T-helper 1 cell (primary cell): ENCODE measurements at regions not wholly inside any gene's neighbourhood (a gene's known extent, or its start where the extent isn't known, plus 50 kb on each side); places are given as distances from the start of the nearest gene placed in this dataset.
"Not testable (repeated sequence)": the region's sequence is repeated elsewhere in the genome, so short reads cannot be mapped to it uniquely, and the experiment has no call there.

Experiments used
- DNase-seq, 5 donors: peaks; one replicate each; pipeline ENCODE4 v3.0.0-alpha.2; 2012 to 2020

DNA sequence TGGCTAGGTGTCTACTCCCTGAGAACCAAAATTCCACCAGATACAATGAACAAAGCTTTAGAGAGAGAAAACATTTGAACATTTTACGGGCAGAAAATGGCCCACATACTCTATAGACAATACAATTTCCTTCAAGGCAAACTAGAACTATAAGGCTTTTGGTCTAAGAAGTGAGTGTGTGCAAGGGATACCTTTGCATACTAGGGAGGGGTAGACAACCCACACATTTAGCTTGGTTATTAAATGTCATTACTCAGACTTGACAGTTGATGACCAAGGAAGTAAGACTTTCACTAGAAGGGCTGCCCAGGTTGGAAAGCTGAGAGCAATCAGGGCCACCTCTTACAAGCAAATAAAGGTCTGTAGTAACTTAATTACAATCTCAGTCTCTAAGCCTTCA lies 64.0 kb upstream of the PLEKHM1 start:
- not testable (repeated sequence) for DNase-seq

DNA sequence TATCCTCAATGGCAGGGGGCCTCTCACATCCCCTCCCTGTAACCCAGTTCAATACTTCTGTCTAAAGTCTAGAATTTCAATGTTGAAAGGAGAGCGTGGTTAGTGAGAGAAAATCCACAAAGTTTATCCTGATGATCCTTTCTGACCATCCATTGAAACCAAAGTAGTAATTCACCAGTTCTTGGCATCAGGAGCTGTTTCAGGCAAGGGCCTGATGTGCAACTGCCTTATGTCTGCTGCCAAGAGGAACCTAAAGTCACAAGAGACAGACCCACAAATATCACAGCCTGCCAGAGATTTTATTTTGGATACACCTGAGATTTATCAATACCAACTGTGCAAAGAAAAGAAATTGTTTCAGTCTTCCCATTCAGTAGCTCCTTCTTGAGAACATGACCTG lies 68.3 kb upstream of the PLEKHM1 start:
- not testable (repeated sequence) for DNase-seq

DNA sequence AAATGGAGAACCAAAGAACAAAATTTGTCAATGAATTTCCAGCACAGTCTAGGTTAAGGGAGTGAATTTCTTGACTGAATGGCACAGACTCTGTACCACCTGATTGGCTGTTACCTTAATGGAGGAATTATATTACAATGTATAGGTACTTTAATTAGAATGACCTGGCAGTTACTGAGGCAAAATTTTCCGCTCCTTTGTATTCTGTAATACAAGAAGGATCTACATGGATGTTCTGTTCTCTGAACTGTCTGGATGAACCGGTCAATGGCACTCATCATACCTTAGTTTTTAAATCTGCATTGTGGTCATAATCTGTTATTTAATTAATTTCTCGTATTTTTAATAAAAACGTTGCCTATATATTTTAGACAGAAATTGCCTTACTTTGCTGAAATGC lies 72.3 kb upstream of the PLEKHM1 start:
- DNase-seq: not testable (repeated sequence)

DNA sequence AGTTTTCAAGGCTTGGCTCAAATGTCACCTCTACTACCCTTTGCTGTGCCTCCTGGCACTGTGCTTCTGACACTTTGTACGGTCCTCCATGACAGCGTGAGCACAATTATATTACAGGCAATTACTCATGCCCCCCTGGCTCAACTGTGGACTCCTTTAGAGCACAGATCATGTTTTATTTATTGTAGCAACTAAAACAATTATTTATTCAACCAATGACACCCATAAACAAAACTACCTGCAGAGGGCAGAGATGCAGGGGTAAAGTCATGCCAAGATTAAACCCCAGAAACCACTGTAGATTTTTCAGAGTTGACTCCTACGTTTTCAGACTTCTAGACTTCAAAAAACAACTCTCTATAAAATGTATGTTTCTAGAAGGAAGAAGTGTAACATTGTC lies 72.8 kb upstream of the PLEKHM1 start:
- DNase-seq: not testable (repeated sequence)

DNA sequence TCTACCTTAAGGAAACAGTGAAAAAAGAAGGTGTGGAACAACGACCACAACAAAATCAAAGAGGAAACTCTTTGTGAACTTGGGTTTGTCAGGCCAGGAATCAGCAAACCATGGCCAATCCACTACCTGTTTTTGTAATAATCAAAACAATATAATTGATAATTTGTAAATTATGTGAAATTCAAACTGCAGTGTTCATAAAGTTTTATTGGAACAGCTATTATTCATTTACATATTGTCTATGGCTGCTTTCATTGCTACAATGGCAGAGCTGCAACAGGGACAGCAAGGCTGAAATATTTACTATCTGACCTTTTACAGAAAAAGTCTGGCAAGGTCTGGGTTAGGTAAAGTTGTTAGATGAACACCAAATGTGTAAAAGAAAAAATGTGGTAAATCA lies 77.8 kb upstream of the PLEKHM1 start:
- not testable (repeated sequence) for DNase-seq

DNA sequence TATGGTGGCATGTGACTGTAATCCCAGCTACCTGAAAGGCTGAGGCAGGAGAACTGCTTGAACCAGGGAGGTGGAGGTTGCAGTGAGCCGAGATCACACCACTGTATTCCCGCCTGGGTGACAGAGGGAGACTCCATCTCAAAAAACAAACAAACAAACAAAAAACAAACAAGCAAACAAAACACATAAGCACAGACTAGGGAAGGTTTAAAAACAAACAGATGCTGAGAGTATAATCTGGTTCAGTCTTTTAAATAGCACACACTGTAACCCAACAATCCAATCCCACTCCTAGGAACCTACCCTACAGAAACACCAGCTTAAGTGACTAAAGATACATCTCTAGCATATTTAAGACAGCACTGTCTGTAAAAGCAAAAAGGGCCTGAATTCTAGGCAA lies 82.8 kb upstream of the PLEKHM1 start:
- not testable (repeated sequence) for DNase-seq

DNA sequence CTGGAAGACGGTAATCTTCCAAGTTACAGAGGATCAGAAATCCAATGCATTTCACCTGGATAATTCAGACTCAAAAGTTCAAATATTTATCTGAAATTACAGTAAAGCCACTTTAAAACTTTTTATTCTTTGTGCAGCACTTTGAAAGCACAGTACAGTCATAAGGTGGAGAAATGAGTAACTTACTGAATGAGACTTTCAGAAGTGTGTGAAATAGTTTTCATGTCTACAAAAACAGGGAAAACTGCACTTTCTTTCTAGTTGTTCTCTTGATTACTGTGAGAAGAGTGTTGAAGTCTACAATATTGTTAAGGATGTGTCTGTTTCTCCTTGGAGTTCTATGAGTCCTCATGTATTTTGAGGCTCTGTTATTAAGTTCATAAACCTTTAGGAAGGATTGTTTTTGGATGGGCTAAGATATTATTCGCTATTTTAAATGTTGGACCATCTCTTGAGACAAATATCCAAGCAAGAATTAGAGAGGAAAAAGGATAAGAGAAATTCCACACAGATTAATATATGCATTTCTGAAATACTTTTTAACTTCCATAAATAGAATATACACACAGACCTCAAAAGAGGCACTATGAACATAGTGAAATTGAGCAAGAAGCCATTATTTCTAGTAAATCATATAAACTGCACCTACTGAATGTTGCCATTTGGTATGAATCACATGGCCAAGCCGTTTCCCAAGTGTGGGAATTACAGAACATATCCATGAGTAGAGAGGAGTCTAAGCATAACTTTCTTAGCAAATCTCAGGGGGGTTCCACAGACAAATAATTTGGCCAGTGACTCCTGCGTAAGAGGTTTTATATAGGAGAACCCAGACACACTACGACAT lies 83.6 kb upstream of the PLEKHM1 start:
- DNase-seq: no peak

DNA sequence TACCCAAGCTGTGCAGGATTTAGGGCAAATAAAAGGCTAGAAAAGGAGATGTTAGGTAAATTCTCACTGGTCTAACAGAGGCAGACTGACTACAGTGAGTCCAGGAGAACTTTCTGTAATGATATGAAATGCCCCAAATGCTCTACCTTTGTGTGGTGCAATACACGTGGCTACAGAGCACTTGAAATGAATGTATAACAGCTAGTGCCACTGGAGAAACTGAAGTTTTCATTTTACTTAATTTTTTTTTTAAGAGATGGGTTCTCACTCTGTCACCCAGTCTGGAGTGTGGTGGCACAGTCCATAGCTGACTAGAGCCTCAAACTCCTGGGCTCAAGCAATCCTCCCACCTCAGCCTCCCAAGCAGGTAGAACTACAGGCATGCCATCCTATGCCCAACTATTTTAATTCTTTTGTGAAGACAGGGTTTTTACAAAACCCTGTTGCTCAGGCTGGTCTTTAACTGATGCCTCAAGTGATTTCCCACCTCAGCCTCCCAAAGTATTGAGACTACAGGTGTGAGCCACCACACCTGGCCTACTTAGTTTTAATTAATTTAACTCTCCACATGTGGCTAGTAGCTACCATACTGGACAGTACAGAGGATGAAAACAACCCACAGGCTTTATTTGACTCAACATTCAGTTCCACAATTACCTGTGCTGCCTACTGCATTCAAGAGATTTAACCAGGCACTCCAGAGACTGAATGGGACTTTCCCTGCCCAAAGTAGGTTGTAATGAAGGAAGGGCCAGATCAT lies 84.8 kb upstream of the PLEKHM1 start:
- DNase-seq: no peak

DNA sequence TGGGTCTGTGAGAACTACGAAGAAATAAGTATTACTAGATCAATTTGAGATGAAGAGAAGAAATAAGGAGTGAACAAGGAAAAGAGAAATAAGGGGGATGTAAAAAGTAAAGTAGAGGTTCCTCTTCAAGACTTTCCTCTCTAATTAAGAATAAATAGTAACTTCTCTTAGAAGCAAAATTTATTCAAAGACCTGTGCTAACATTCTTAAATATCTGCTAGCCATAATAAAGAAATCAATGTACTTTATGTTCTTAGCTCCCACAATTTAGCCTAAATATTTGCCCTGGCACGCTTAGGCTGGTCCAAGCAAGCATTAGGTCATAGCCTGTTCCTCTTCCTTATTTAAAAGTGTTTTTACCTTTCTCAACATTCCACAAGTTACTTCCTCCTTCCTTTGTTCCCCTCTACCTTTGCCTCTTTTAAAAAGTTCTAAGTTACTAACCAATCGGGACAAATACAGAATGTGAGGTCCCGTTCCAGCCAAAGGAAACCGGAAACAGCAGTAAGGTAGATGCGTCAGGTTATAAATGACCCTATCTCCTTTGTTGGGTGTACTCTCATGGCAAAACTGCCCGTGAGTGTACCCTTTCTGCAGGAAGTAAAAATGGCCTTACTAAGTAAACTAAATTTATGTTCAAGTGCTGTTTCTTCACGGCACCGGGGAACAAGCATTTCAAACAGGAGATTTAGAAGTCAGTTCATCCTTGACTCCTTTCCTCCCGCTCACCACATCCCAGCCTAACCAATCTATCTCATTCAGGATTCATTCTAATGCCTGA lies 86.2 kb upstream of the PLEKHM1 start:
- DNase-seq: not testable (repeated sequence)

DNA sequence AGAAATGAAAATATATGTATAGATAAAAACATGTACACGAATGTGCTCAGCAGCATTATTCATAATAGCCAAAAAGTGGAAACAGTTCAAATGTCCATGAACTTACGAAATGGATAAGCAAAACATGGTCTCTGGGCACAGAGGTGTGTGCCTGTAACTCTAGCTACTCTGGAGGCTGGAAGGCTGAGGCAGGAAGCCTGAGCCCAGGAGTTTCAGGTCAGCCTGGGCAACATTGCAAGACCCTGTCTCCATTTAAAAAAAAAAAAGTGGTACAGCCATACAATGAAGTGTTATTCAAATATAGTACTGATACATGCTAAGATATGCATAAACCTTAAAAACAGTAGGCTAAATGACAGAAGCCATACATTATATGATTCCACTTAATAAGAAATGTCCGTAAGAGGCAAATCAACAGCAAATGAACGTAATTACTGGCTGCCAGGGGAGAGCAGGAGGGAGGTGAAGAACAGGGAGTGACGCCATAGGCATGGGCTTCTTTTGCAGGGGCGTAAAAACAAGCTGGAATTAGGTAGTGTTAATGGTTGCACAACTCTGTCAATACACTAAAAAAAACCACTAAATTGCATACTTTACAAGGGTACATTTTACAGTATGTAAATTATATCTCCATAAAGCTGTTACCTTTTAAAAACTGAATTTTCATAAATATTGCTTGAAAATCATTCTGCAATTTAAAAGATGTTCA lies 87.2 kb upstream of the PLEKHM1 start:
- no peak for DNase-seq

DNA sequence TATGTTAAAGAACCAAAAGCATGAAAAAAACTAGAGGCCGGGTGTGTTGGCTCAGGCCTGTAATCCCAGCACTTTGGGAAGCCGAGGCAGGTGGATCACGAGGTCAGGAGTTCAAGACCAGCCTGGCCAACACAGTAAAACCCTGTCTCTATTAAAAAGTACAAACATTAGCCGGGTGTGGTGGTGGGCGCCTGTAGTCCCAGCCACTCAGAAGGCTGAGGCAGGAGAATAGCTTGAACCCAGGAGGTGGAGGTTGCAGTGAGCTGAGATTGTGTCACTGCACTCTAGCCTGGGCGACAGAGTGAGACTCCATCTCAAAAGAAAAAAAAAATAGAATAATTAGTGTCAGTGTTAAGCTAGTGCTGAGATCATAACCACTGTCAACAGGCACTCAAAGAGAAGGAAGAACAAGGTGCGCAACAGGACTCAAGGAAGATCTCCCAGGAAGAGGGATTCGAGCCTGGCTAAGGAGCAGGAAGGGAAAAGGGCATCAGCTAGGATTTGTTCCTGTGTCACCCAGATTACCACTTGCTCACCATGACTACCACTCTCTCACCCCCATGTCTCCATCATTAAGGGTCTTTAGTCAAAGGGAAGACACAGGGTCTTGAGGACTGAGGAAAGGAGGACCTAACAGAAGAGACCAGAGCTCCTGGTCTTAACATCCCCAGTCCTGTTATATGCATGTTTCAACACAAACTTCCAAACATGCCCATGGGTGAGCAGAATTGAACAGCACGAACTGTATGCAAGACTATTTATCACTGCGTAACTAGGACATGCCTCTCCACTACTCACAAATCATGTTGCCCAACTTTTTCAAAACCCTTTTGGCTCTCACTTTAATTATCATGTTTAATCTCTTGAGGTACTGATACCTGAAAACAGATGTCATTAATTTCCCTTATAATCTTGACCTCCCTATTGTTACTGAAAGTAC lies 88.3 kb upstream of the PLEKHM1 start:
- no peak for DNase-seq

DNA sequence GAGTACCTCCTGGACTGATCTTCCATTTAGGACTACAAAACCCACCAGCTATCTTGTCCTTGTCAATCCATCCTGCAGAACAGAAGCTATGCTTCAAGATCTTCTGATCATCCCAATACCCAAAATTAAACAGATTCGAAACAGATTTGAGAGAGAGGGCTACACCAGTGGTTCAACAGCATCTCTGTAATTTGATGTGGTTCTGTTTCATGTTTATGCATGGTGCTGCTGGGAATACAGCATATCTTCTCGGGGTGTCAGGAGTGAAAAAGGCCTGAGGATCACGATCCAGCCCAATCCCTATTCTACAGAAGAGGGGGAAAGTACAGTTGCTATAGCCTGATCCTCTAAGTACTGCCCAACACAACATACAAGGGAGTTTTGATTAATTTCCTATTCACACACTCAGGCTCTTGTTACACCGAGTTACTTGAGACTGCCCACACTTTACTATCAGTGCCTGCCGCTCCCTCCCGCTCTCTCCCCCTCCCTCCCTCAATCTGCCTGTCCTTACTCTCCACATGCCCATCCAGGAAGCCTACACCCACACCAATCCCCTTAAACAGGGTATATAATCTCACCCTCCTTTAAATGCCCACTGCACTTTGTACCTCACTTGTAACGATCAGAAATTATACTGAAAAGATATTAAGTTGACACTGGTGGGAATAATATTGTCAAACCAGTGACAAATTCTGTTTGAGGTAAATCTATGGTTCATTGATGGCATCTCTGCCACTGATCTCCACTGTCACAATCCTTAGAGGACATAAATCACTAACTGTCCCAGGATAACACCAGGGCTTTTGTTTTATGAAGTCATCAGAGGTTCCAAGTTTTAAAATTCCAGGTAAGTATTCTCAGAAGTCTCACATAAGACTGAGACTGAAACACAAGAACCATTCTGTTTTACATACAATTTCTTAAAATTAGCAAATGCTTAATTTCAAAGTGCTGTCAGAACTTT lies 89.3 kb upstream of the PLEKHM1 start:
- DNase-seq: no peak

DNA sequence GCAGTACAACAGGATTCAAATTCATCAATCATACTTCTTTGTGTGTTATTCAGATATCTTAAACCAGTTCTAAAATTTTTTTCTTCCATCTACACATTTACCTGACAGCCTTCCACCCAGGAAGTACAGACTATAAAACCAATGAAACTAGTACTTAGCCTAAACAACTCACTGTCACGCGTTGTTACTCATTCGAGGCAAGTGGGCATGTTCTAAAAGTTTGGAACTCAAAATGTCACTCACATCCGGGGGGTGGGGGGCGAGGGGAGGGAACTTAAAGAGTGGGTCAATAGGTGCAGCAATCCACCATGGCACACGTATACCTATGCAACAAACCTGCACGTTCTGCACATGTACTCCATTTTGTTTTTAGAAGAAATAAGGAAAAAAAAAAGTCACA lies 90.4 kb upstream of the PLEKHM1 start:
- no peak for DNase-seq

DNA sequence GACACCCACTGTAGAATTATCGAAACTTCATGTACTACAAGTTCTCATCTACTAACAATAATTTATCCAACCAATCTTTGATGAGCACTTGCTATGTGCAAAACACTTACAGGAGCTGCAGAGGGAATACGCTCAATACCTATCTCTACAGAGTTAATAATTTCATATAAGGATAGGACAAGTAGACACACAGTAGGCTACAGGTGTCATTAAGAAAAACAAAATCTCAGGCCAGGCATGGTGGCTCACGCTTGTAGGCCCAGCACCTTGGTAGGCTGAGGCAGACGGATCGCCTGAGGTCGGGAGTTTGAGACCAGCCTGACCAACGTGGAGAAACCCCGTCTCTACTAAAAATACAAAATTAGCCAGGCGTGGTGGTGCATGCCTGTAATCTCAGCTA lies 91.3 kb upstream of the PLEKHM1 start:
- no peak for DNase-seq

DNA sequence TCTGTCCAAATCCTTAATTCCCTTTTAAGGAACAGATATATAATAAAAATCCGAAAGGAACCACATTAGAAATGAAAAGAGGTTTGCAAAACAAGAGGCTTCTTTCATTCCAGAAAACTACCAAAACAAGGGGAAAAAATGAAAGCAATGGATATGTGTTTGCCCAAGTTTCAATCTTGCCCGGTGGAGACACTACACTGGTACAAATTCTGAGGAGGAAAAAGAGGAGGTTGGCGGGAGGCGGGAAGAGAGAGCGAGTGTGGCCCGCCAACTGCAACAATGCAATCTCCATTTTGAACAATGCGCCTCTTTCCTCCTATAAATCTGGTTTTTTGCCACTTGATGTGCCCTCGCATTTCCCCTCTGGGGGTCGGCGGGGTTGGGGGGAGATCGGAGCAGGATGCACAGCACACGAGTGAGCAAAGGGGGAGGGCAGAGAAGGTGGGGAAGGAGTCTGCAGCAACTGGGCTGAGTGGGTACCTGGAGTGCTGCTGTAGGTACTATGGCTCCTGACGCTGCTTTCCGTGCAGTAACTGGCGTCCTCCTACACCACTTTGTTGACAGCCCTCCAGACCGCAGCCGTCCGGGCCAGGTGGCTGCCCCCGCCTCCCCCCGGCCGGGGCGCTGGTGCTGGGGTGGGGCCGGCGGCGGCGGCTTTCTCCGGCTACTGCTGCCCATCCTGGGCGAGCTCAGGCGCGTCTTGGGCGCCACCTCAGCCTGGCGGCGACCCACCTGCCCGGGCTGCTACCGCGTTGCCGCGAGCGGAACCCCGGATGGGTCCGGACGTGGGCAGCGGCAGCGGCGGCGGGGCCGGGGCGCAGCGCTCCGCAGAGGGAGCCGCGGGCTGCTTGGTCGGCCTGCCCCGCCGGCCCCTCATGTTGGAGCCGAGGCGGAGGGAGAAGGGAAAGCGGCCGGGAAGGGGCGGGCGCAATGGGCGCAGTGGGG lies 93.8 kb upstream of the PLEKHM1 start:
- peak; percentile 58 to 78 (median 69) for DNase-seq

DNA sequence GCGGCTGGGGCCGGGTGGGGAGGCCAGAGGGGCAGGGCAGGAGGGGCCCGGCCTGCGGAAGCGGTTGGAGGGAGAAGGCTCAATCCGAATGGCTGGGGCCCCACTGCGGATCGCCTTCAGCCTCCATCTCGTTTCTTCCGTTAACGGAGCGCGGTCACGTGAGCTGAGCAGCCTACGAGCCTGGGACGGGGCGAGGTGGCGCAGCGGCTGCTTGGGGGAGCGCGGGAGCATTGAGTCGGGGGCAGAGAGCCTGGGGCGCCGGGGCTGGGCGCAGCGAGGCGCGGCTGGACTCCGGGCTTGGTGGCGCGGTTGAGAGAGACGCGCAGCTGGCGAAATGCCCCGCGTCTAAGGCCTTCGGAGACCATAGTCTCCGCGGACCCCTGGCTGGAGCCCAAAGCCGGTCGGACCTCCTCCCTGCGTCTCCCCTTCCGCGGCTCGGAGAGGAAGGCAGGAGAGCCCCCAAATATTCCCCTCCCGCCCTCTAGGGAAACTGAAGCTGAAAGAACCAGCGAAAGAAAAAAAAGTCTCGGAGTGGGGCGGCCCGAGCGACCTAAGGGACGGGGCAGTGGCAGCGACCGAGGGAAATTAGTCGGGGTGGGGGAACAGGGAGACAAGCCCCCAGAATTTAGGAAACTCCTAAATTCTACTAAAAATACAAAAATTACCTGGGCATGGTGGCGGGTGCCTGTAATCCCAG lies 94.7 kb upstream of the PLEKHM1 start:
- DNase-seq: peak; percentile 76 to 89 (median 83)

DNA sequence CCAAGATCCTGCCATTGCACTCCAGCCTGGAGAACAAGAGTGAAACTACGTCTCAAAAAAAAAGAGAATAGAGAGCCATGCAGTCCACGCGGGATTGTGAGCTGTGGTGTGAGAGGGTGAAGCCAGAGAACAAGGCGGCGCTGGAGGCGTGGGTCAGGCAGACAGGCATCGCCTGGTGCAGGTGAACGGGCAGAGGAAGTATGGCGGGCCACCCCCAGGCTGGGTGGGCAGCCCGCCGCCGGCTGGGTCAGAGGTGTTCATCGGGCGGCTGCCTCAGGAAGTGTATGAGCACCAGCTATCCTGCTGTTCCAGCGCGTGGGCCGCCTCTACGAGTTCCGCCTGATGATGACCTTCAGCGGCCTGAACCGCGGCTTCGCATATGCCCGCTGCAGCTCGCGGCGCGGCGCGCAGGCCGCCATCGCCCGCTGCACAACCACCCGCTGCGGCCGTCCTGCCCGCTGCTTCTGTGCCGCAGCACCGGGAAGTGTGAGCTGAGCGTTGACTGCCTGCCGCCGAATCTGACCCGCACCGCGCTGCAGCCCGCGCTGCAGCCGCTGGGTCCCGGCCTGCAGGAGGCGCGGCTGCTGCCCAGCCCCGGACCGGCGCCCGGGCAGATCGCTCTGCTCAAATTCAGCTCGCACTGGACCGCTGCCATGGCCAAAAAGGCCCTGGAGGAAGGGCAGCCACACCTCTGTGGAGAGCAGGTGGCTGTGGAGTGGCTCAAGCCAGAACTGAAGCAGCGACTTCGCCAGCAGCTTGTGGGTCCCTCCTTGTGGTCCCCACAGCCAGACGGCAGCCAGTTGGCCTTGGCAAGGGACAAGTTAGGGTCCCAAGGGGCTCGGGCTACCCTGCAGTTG lies 95.5 kb upstream of the PLEKHM1 start:
- peak in 4 of 5 donors; percentile 15 to 61 (median 32) for DNase-seq

DNA sequence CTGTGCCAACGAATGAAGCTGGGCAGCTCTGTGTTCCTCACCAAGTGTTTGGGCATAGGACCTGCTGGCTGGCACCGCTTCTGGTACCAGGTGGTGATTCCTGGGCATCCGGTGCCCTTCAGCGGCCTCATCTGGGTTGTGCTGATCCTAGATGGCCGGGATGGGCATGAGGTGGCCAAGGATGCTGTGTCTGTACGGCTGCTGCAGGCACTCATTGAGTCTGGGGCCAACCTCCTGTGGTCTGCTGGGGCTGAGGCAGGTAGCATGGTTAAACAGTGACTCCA lies 96.1 kb upstream of the PLEKHM1 start:
- DNase-seq: not testable (repeated sequence)
